ENCODE measurements at regions not wholly inside any gene's neighbourhood (a gene's known extent, or its start where the extent isn't known, plus 50 kb on each side); places are given as distances from the start of the nearest gene placed in this dataset.
"Not testable (repeated sequence)": the region's sequence is repeated elsewhere in the genome, so short reads cannot be mapped to it uniquely, and the experiment has no call there.

DNA sequence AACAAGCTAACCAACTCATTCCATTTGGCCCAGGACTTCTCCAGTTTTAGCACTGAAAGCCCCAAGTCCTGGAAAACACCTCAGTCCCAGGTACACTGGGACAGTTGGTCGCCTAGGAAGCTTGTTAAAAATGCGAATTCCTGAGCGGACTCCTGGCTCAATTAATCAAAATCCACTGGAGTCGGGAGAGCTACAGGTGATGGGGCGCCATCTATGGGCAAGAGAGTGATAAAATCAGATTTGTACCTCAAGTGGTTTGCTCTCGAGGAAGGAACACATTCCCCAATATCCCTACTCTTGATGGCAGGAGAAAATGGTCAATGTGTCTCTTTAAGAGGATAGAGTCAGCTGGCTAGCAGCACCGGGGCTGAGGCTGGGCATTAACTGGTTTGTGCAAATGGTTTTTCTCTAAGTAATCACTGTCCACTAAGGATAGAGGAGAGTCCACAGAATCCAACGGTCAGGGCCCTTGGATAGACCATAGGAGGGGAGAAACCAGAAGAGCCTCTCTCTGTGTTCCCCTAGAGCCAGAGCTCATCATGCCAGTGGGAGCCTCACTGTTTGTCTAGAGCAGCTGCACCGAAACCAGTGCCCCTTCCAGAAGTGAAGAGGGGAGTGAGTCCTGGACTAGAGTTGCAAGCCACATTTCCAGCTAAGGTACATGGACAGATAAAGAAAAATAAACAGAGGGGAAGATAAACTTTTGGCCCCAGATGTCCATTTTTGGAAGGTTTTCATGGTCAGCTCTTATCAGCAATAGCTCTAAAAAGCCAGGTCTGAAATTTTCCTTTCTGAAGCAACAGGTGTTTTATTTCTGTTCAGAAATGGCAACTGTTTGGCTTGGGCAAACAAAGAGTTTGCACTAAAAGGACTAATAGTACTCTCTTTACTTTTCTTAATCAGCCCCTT, 148.5 kb downstream of the TENT5C start:
- peak in 4 of 5 donors; percentile 23 to 53 (median 34) for DNase-seq

GRCh38 chr1:117757668-117758067, 151.8 kb downstream of the TENT5C start:
- no peak for DNase-seq

DNA sequence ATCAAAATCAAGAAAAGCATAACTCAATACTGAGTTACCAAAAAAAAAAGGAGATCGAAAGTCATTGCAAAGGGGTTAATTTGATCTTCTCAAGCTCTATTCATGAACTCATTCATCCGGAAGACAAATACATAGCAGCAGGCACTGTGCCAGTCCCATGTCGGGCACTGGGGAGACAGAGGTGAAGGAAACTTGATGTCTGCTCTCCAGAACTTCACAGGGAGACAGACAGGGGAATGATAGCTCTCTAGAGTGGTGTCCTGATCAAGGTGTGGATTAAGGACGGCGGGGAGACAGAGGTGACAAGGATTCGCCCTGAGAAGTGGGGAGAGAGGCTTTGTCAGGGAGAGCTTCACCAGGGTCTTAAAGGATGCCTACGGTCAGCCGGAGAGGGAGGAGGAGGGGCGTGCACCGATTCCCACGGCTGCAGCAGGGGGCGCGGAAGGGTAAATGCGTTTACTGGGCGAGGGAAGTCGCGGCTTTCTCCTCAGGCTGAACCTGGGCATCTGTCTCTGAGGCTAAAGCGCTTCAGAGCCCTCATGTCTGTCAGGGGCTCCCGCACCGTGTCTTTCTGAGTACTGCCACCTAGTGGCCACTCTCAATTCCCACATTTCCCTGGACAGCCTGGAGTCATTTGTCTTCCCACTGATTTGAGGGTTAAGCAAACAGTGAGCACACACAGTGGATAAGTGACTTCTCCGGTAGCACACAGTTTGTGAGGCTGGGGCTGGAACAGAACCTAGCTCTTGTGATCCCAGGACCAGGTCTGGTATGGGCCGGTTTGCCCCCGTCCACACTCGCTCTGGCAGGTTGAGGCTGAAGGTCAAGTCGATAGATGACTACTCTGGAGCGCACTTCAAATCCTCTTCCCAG, 152.8 kb downstream of the TENT5C start:
- DNase-seq, result peak; percentile 34 to 71 (median 53)

GRCh38 chr1:117759535-117759934, 153.7 kb downstream of the TENT5C start:
- no peak for DNase-seq

GRCh38 chr1:117760069-117760468, 154.2 kb downstream of the TENT5C start:
- DNase-seq, result no peak

- DNase-seq, result no peak
Measured at GRCh38 chr1:117760485-117760884, 154.6 kb downstream of the TENT5C start.

- DNase-seq, result not testable (repeated sequence)
Measured at GRCh38 chr1:117767756-117768155, 161.7 kb downstream of the GDAP2 start.

- DNase-seq, result no peak
Measured at GRCh38 chr1:117770981-117771531, 158.4 kb downstream of the GDAP2 start.

DNA sequence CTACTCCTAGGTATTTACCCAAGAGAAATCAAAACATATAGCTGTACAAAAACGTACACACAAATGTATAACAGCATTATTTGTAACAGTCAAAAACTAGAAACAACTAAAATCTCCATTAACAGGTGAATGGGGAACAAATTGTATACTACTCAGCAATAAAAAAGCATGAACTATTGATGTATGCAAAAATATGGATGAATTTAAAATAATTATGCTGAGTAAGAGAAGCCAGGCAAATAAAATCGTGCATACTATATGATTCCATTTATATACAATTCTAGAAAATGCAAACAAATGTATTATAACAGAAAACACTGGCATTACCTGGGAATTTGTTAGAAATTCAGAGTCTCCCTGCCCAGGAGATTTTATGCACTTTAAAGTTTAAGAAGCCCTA, 150.1 kb downstream of the GDAP2 start:
- no peak for DNase-seq

GRCh38 chr1:117780687-117781475, 148.5 kb downstream of the GDAP2 start:
- DNase-seq, result no peak

DNA sequence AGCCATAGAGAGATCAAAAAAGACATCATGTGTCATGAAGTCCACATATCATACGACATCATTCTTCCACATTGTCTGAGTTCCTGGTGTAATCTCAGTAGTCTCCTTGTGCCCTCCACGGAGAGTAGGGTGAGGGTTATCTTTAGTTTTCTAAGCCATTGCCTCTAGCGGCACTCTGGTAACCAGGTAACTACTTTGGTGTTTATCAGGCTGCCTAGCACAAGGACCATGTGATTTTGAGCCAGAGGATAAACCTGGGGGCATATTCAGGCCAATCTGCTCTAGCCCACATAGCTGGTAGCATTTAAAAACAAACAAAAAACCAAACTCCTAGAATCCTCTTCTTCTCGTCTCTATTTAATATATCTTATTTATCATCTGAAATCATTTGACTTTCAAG, 147.4 kb downstream of the GDAP2 start:
- DNase-seq, result no peak

- no peak for DNase-seq
Measured at GRCh38 chr1:117783606-117784396, 145.6 kb downstream of the GDAP2 start.

- no peak for DNase-seq
Measured at GRCh38 chr1:117788014-117788413, 141.4 kb downstream of the GDAP2 start.

GRCh38 chr1:117793413-117793812, 136.0 kb downstream of the GDAP2 start:
- no peak for DNase-seq

GRCh38 chr1:117794073-117794472, 135.3 kb downstream of the GDAP2 start:
- DNase-seq, result no peak

- DNase-seq, result no peak
Measured at GRCh38 chr1:117795190-117795589, 134.2 kb downstream of the GDAP2 start.

DNA sequence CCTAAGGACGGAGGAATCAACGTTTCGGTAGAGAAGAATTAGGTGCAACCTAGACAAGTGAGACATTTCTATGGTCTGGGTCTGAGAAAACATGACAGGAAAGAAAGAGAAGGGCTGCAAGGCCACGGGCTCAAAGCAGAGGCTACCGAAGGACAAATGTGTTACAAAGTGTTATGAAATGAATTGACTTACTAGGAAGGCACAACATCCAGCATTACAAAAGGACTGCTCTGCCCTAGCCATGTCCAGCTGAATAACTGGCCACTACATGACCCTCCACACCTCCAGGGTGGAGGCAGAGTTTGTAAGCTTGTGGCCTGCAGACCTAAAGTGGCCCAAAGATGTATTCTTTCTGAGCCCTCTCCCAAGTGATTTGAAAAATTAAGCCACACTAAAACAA, 133.6 kb downstream of the GDAP2 start:
- no peak for DNase-seq

DNA sequence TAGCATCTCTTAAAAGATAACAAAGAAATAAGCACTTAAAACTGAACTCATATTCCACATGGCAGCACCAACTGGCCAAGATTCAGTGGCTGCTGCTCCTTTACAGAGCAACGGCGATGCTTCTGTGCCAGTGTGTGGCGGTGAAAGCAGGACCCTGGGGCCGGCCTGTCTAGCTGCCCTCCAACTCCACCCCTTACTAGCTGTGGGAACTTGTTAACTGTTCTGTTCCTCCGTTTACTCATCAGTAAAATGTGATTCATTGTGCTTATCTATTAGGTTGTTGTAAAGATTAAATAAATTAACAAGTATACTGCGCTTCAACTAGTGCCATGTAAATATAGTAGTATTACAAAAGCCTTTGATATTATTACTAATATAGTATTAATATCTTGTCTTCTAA, 133.2 kb downstream of the GDAP2 start:
- no peak for DNase-seq

DNA sequence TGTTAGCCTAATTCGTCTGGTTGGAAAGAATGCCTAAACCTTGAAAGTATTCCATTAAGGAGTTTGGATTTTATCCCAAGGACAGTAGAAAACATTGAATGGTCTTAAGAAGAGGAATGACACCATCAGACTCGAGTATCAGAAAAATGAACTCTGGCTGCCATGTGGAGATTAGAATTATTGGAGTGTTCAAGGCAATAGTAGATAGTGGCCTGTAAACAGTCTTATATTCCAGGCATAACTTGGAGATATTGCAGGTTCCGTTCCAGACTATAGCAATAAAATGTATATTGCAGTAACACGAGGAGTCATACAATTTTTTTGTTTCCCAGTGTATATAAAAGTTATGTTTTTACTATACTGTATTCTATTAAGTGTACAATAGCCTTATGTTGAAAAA, 130.9 kb downstream of the GDAP2 start:
- DNase-seq, result no peak

- no peak for DNase-seq
Measured at GRCh38 chr1:117802531-117803257, 126.7 kb downstream of the GDAP2 start.

DNA sequence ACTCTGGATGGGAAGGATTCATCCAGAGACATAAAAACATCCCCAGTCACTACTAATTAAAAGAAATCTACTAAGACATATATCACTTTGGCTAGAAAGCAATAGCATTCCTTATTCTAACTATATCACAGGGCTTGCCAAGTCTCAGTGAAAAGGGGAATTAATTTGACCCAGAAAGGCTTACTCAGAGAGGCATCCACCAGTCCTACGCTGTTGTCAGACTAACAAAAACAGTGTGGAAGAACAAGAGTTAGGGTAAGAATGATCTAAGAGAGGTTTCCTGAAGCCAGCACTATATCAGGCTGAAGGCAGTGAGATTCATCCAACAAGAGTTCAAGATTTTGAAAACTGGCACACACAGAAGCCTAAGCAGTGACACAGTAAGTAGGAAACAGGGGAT, 126.1 kb downstream of the GDAP2 start:
- no peak for DNase-seq
